AG10803 (cell line): ENCODE measurements at regions not wholly inside any gene's neighbourhood (a gene's known extent, or its start where the extent isn't known, plus 50 kb on each side); places are given as distances from the start of the nearest gene placed in this dataset.

ENCODE experiments used
- DNase-seq: peaks from one replicate; pipeline ENCODE4 v3.0.0; 2010; ENCODE audit warnings: low read depth
- H3K4me3 ChIP-seq: 2 replicates; pipeline ENCODE4 v1.5.1; 2011; ENCODE audit warnings: mild to moderate bottlenecking, low read length, control low read depth
- CTCF ChIP-seq: conservative IDR thresholded peaks from 2 replicates; pipeline ENCODE4 v1.5.1; 2011; ENCODE audit warnings: mild to moderate bottlenecking, low read length, control low read depth, inconsistent platforms

DNA sequence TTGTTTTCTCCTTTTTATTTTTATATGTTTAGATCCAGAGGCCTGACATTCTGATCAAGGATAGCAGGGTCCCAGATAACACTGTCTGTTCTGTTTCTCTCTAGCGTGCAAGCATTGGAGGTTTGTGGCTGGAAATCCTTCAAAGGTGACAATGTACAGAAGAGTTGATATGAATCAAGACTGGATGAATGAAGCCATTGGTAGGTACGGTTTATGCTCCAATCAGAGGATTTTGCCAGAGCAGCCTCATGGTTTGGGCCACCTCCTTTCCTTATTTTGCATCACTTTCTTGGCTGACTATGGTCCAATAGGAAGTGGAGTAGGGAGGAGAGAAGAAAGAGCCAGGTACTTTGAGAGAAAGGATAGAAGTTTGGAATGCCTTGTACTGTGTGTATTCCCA, 484.8 kb upstream of the JAG1 start:
- no peak for TF ChIP-seq CTCF
- no peak for DNase-seq
- H3K4me3 ChIP-seq = no peak overlapping the region

- TF ChIP-seq CTCF = no peak
- no peak overlapping the region for H3K4me3 ChIP-seq
- peak; percentile 77 for DNase-seq
These were observed 485.9 kb upstream of the JAG1 start for GRCh38 chr20:11159728-11160127.

- DNase-seq = no peak
- no peak for TF ChIP-seq CTCF
- no peak overlapping the region for H3K4me3 ChIP-seq
These were observed 488.4 kb upstream of the JAG1 start for GRCh38 chr20:11162026-11162775.

GRCh38 chr20:11165789-11166188, 492.0 kb upstream of the JAG1 start:
- H3K4me3 ChIP-seq = no peak overlapping the region
- no peak for DNase-seq
- no peak for TF ChIP-seq CTCF

DNA sequence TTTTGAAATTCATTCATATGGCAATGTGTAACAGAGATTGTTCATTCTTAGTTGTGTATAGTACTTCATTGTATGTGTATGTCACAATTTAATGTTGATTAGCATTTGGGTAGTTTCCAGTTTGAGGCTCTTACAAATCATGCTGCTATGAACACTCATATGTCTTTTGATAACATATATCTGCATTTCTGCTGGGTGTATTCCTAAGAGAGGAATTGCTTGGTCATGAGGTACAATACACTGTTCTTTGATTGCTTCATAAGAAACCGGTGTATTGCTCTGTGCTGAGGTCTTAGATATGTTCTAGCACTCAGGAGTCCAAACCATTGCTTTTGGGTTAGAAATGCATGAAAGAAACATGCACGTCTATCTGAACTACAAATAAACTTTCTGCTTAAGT, 492.9 kb upstream of the JAG1 start:
- DNase-seq = no peak
- no peak overlapping the region for H3K4me3 ChIP-seq
- TF ChIP-seq CTCF = no peak

DNA sequence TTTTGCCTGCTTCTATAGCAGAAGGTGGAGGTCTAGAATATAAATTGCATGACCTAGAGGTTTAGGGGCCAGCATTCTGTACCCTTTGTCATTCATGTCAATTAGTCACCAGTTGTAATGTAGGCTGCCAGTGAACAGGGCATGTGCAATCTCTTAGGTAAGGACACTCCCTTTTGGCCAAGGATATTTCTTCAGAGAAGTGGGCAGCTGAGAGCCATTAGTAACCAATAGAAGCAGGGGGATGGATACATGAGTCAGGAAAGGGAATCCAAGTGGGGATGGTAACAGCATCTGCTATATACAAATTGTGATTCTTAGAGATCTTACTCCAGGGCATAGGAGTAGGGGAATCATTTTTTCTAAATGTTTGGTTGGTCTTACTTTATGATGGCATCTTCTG, 494.2 kb upstream of the JAG1 start:
- TF ChIP-seq CTCF = no peak
- DNase-seq = peak; percentile 52
- H3K4me3 ChIP-seq = no peak overlapping the region

- H3K4me3 ChIP-seq = no peak overlapping the region
- DNase-seq = no peak
- no peak for TF ChIP-seq CTCF
These were observed 496.2 kb upstream of the JAG1 start for GRCh38 chr20:11170025-11170424.
